Neuronal stem cell (in vitro differentiated cells): ENCODE measurements at regions not wholly inside any gene's neighbourhood (a gene's known extent, or its start where the extent isn't known, plus 50 kb on each side); places are given as distances from the start of the nearest gene placed in this dataset.
"Not testable (repeated sequence)": the region's sequence is repeated elsewhere in the genome, so short reads cannot be mapped to it uniquely, and the experiment has no call there.

Experiments
- DNase-seq: peaks from one replicate; pipeline ENCODE4 v3.0.0-alpha.2; 2013; ENCODE audit warnings: low spot score
- H2AFZ ChIP-seq: one replicate; pipeline ENCODE4 v1.6.1; 2013; ENCODE audit warnings: mild to moderate bottlenecking, low read length, inconsistent platforms
- H2AK5ac ChIP-seq: 2 replicates; pipeline ENCODE4 v1.6.1; 2013; ENCODE audit warnings: low read depth, mild to moderate bottlenecking, inconsistent platforms, low read length, moderate library complexity, mixed read lengths
- H2BK120ac ChIP-seq: 2 replicates; pipeline ENCODE4 v1.6.1; 2013; ENCODE audit warnings: low read depth, mild to moderate bottlenecking, inconsistent platforms, low read length, moderate library complexity, mixed read lengths
- H2BK12ac ChIP-seq: one replicate; pipeline ENCODE4 v1.6.1; 2013; ENCODE audit warnings: low read length, inconsistent platforms
- H2BK15ac ChIP-seq: 2 replicates; pipeline ENCODE4 v1.6.1; 2013; ENCODE audit warnings: mild to moderate bottlenecking, low read length, inconsistent platforms, mixed read lengths
- H2BK5ac ChIP-seq: one replicate; pipeline ENCODE4 v1.6.1; 2013; ENCODE audit warnings: inconsistent platforms, mild to moderate bottlenecking, low read length, moderate library complexity
- H3K14ac ChIP-seq: one replicate; pipeline ENCODE4 v1.6.1; 2013; ENCODE audit warnings: low read length, inconsistent platforms
- H3K18ac ChIP-seq: 2 replicates; pipeline ENCODE4 v1.6.1; 2013; ENCODE audit warnings: low read length, inconsistent platforms
- H3K23ac ChIP-seq: 2 replicates; pipeline ENCODE4 v1.6.1; 2013; ENCODE audit warnings: low read depth, mild to moderate bottlenecking, mixed read lengths, low read length, inconsistent platforms; ENCODE audit not compliant: poor library complexity
- H3K27ac ChIP-seq: replicated peaks from 3 replicates; pipeline ENCODE4 v1.5.1; 2013; ENCODE audit warnings: low read length, inconsistent platforms
- H3K27me3 ChIP-seq, 3 experiments: 2 replicates each; pipeline ENCODE4 v1.6.1; 2013; ENCODE audit warnings: low read length in 3 of 3, mild to moderate bottlenecking in 2 of 3, inconsistent platforms in 1 of 3, low read depth in 1 of 3, mixed read lengths in 1 of 3, moderate library complexity in 1 of 3; ENCODE audit not compliant: control insufficient read depth in 3 of 3, insufficient read depth in 3 of 3
- H3K36me3 ChIP-seq, 2 donors: replicated peaks in 1 of 2; 2 replicates each; pipeline ENCODE4 v1.6.1; 2013; ENCODE audit warnings: low read length in 2 of 2; ENCODE audit not compliant: control insufficient read depth in 2 of 2, insufficient read depth in 2 of 2
- H3K4ac ChIP-seq: 2 replicates; pipeline ENCODE4 v1.6.1; 2013; ENCODE audit warnings: inconsistent platforms, mild to moderate bottlenecking, low read length, moderate library complexity
- H3K4me1 ChIP-seq, 2 donors: 1 replicate in 1 of 2; 2 replicates in 1 of 2; pipeline ENCODE4 v1.6.1; 2013; ENCODE audit warnings: low read length in 2 of 2, low read depth in 1 of 2; ENCODE audit not compliant: control insufficient read depth in 2 of 2, insufficient read depth in 1 of 2
- H3K4me2 ChIP-seq: one replicate; pipeline ENCODE4 v1.6.1; 2013; ENCODE audit warnings: mild to moderate bottlenecking, low read length, inconsistent platforms; ENCODE audit not compliant: insufficient read depth, poor library complexity, severe bottlenecking
- H3K4me3 ChIP-seq, 2 donors: 2 replicates each; pipeline ENCODE4 v1.5.1; 2013; ENCODE audit warnings: low read length in 2 of 2, mild to moderate bottlenecking in 2 of 2, inconsistent platforms in 1 of 2, moderate library complexity in 1 of 2
- H3K79me1 ChIP-seq: one replicate; pipeline ENCODE4 v1.6.1; 2013; ENCODE audit warnings: low read depth, mild to moderate bottlenecking, inconsistent platforms, low read length, moderate library complexity
- H3K9ac ChIP-seq: one replicate; pipeline ENCODE4 v1.6.1; 2013; ENCODE audit warnings: mild to moderate bottlenecking, low read depth, low read length, inconsistent platforms; ENCODE audit not compliant: poor library complexity
- H3K9me3 ChIP-seq, 2 donors: replicated peaks in 1 of 2; 2 replicates each; pipeline versions ENCODE3 to v1.6.1; 2013; ENCODE audit warnings: low read length in 2 of 2, mild to moderate bottlenecking in 2 of 2, inconsistent platforms in 1 of 2, low read depth in 1 of 2, mixed read lengths in 1 of 2, moderate library complexity in 1 of 2; ENCODE audit not compliant: control insufficient read depth in 2 of 2, insufficient read depth in 1 of 2
- H4K8ac ChIP-seq: one replicate; pipeline ENCODE4 v1.6.1; 2013; ENCODE audit warnings: low read depth, mild to moderate bottlenecking, inconsistent platforms, low read length, moderate library complexity
- H4K91ac ChIP-seq: one replicate; pipeline ENCODE4 v1.6.1; 2013; ENCODE audit warnings: low read length, low read depth, mild to moderate bottlenecking, inconsistent platforms; ENCODE audit not compliant: poor library complexity
- WGBS, 2 donors: extraction: QIAGEN DNeasy Blood & Tissue Kit; methylation state at CpG; one replicate each; pipeline ENCODE4 v1.1.7; 2013; ENCODE audit warnings: missing lambda C conversion rate in 2 of 2, mixed read lengths in 1 of 2; ENCODE audit not compliant: insufficient read length in 2 of 2, insufficient replicate concordance in 1 of 2; ENCODE audit errors: extremely low coverage in 2 of 2; 5-methylcytosine and 5-hydroxymethylcytosine counted together

DNA sequence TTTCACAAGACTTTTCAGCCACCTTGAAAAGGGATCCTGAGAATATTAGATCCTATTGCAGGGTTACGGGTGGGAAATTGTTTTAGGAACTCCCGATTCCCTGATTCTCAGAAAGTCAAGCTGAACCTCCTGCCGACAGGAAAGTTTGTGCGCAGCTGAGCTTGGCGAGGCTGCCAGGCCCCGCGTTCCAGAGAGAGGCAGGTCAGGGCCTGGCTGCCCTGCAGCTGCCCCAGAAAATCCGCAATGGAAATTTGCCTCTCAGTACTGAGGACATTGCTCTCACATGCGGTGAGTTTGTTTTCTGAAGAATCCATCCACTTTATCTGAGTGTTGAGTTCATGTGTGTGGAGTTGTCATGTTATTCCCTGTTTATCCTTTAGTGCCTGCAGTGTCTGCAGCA is 144.2 kb downstream of the RTP5 start:
- H3K23ac ChIP-seq: no peak overlapping the region
- H3K9ac ChIP-seq: no peak overlapping the region
- no peak overlapping the region for H3K14ac ChIP-seq
- H3K4me3 ChIP-seq: no peak overlapping the region
- H3K4me1 ChIP-seq: no peaks in the 10 kb centered on the region
- H2AK5ac ChIP-seq: no peak overlapping the region
- no CpG with 5 or more reads among the region's 9 CpGs for WGBS, 2 donors
- no peak overlapping the region for H3K4ac ChIP-seq
- H2AFZ ChIP-seq: no peak overlapping the region
- H2BK12ac ChIP-seq: no peak overlapping the region
- no peak overlapping the region for H4K8ac ChIP-seq
- no peak overlapping the region for H2BK120ac ChIP-seq
- H2BK5ac ChIP-seq: no peak overlapping the region
- no peak overlapping the region for H2BK15ac ChIP-seq
- H3K27me3 ChIP-seq: no peaks in the 10 kb centered on the region
- no peaks in the 10 kb centered on the region for H3K79me1 ChIP-seq
- H3K36me3 ChIP-seq: no peaks in the 10 kb centered on the region
- peaks cover 0 to 3% of the 10 kb centered on the region in 2 donors for H3K9me3 ChIP-seq
- H4K91ac ChIP-seq: no peak overlapping the region
- H3K4me2 ChIP-seq: no peak overlapping the region
- DNase-seq: no peak
- H3K27ac ChIP-seq: no peak overlapping the region
- H3K18ac ChIP-seq: no peak overlapping the region

DNA sequence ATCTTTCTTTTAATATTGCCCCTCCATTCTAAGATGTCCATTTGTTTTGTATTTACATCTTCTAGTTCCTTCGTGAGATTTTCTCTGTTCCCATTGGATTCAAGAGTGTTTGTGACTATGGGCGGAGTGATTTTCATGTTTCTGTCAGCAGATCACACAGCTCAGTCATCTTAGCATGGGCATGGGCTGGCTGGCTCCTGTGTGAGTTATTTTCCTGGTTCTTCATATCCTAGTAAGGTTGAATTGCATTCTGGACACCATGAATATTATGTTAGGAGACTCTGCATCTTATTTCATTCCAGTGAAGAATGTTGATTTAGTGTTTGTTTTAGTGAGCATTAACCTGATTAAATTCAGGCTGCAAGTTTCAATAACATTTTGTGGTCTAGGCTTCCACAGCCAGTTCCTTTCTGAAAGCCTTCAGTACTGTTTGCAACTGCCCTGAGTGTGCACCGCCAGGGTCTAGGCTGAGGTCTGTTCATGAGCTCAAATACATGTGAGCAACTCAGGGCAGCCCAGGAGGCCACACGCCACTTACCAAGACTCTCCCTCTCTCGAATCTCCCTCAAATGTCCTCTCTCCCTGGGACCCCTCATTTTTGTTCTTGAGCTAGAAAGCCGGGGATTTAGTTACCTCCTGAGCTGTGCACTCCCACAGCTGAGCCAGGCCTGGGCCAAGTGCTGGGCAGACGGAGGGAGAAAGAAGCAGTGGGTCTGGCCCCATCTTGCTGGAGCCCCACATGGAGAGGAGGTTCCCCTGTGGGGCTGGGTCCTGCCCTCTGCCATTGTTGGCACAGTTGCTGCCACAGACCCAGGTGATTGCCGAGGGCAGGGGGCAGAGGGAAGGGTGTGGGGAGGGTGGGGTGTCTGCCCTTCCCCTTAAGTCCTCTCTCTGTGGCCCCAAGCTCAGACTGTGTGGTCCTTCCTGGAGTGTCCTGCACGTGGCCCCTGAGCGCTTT is 145.9 kb downstream of the RTP5 start:
- Histone ChIP-seq H3K23ac (no peak overlapping the region), H2BK5ac (no peak overlapping the region), H4K8ac (no peak overlapping the region), H3K4ac (no peak overlapping the region), H3K9ac (no peak overlapping the region), H2AK5ac (no peak overlapping the region), H3K36me3 (no peaks in the 10 kb centered on the region), H2AFZ (no peak overlapping the region), H3K79me1 (no peaks in the 10 kb centered on the region), H2BK12ac (no peak overlapping the region), H3K4me2 (no peak overlapping the region), H3K4me3 (no peak overlapping the region), H2BK15ac (no peak overlapping the region), H3K4me1 (no peaks in the 10 kb centered on the region), H2BK120ac (no peak overlapping the region), H4K91ac (no peak overlapping the region), H3K27ac (no peak overlapping the region), H3K14ac (no peak overlapping the region), H3K9me3 (peaks cover 0 to 3% of the 10 kb centered on the region in 2 donors), H3K27me3 (no peaks in the 10 kb centered on the region), H3K18ac (no peak overlapping the region)
- DNase-seq: no peak
- no CpG with 5 or more reads among the region's 10 CpGs for WGBS, 2 donors

DNA sequence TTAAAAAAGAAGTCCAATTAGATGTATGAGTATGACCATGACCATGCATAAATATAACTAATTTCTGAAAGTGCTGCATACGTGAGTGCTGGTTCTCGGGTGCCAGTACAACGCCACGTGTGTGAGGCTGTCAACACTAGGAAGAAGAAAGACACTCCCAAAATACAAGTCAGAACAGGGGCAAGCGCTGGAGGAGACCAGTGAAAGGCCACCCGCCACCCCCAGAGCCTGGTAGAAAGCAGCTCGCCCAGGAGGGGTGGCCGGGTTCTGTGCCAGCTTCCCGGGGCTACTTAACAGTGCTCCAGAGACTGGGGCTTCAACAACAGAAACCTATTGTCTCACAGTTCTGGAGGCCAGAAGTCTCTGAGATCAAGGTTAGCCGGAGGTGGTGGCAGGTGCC is 147.6 kb downstream of the RTP5 start:
- Histone ChIP-seq H2AFZ (no peak overlapping the region), H3K36me3 (no peaks in the 10 kb centered on the region), H3K27me3 (no peaks in the 10 kb centered on the region), H2BK15ac (no peak overlapping the region), H4K91ac (no peak overlapping the region), H3K79me1 (no peaks in the 10 kb centered on the region), H3K4me2 (no peak overlapping the region), H3K14ac (no peak overlapping the region), H3K9ac (no peak overlapping the region), H2AK5ac (no peak overlapping the region), H2BK120ac (no peak overlapping the region), H4K8ac (no peak overlapping the region), H2BK12ac (no peak overlapping the region), H3K18ac (no peak overlapping the region), H3K9me3 (peaks cover 0 to 1% of the 10 kb centered on the region in 2 donors), H3K4me1 (no peaks in the 10 kb centered on the region), H2BK5ac (no peak overlapping the region), H3K4ac (no peak overlapping the region), H3K27ac (no peak overlapping the region), H3K23ac (no peak overlapping the region), H3K4me3 (no peak overlapping the region)
- no peak for DNase-seq
- WGBS, 2 donors: no CpG with 5 or more reads among the region's 10 CpGs

DNA sequence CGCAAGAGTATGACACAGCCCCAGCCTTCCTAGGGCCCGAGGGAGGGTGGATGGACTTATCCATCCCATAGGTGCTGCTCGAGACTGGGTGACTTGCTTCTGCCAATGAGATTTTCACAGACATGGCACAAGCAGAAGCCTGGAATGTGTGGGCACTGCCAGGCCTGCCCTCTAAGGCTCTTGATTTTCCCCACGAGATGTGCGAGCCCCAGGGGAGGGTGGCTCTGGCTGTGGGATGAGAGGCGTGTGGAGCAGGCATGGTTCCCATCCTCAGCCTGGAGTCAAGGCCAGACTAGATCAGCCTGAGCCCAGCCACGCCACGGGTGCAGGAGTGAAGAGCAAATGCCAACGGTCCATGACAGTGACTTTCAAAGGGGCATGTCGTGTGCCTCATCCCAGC is 148.9 kb downstream of the RTP5 start:
- not testable (repeated sequence) for H2BK12ac ChIP-seq, H4K91ac ChIP-seq, H3K4me1 ChIP-seq, H3K4me3 ChIP-seq, H2AFZ ChIP-seq, H3K27ac ChIP-seq, H3K9me3 ChIP-seq, H3K79me1 ChIP-seq, H4K8ac ChIP-seq, H3K4me2 ChIP-seq, H2AK5ac ChIP-seq, H3K9ac ChIP-seq, H3K14ac ChIP-seq, H2BK15ac ChIP-seq, H2BK120ac ChIP-seq, DNase-seq, H3K4ac ChIP-seq, H3K36me3 ChIP-seq, H2BK5ac ChIP-seq, H3K27me3 ChIP-seq
- peak overlapping the region; percentile 64 for H3K18ac ChIP-seq
- H3K23ac ChIP-seq: peak overlapping the region; percentile 17
- no CpG with 5 or more reads among the region's 10 CpGs for WGBS, 2 donors
